KMS-11 (cell line): ENCODE measurements at regions not wholly inside any gene's neighbourhood (a gene's known extent, or its start where the extent isn't known, plus 50 kb on each side); places are given as distances from the start of the nearest gene placed in this dataset.

Experiments used
- H2AFZ ChIP-seq: fragments of 200-600 bp; sonication (generic); 2 replicates; pipeline ENCODE4 v1.6.1; 2016; ENCODE audit warnings: antibody characterized with exemption, mixed run types, low read depth
- H3K27ac ChIP-seq: fragments of 200-600 bp; sonication (generic); 2 replicates; pipeline ENCODE4 v1.6.1; 2016; ENCODE audit warnings: mild to moderate bottlenecking, mixed run types
- H3K27me3 ChIP-seq: fragments of 200-600 bp; sonication (generic); 2 replicates; pipeline ENCODE4 v1.6.1; 2017; ENCODE audit warnings: mild to moderate bottlenecking, low read depth, mixed run types, moderate library complexity; ENCODE audit not compliant: insufficient read depth
- H3K36me3 ChIP-seq: fragments of 200-600 bp; sonication (generic); 2 replicates; pipeline ENCODE4 v1.6.1; 2017; ENCODE audit warnings: mild to moderate bottlenecking, mixed run types; ENCODE audit not compliant: insufficient read depth
- H3K4me1 ChIP-seq: fragments of 200-600 bp; sonication (generic); 2 replicates; pipeline ENCODE4 v1.6.1; 2016; ENCODE audit warnings: mild to moderate bottlenecking, low read depth, mixed run types; ENCODE audit not compliant: poor library complexity, severe bottlenecking
- H3K4me2 ChIP-seq: fragments of 200-600 bp; sonication (generic); 2 replicates; pipeline ENCODE4 v1.7.0; 2016; ENCODE audit warnings: mild to moderate bottlenecking, mixed run types
- H3K4me3 ChIP-seq: fragments of 200-600 bp; sonication (generic); IDR thresholded peaks from 2 replicates; pipeline ENCODE4 v1.6.1; 2017; ENCODE audit warnings: low read depth, low read length, mixed read lengths; ENCODE audit not compliant: insufficient read depth
- H3K79me2 ChIP-seq: fragments of 200-600 bp; sonication (generic); 2 replicates; pipeline ENCODE4 v1.6.1; 2016; ENCODE audit warnings: low read depth, mixed run types; ENCODE audit not compliant: insufficient read depth
- H3K9ac ChIP-seq: fragments of 200-600 bp; sonication (generic); 2 replicates; pipeline ENCODE4 v1.6.1; 2016; ENCODE audit warnings: mild to moderate bottlenecking, mixed run types
- H4K20me1 ChIP-seq: fragments of 200-600 bp; sonication (generic); 2 replicates; pipeline ENCODE4 v1.6.1; 2016; ENCODE audit warnings: mild to moderate bottlenecking, mixed run types; ENCODE audit not compliant: insufficient read depth
- CTCF ChIP-seq: fragments of 200-600 bp; sonication (generic); conservative IDR thresholded peaks from 2 replicates; pipeline ENCODE4 v1.6.1; 2017; ENCODE audit warnings: low read depth, mild to moderate bottlenecking, antibody characterized with exemption, low read length, moderate library complexity, mixed read lengths

GRCh38 chr11:77523712-77524111 is 49.8 kb upstream of the PAK1 start:
- TF ChIP-seq CTCF = no peak

More at GRCh38 chr11:77523712-77524111, 49.8 kb upstream of the PAK1 start:
- Histone ChIP-seq H3K4me2 (no peak overlapping the region), H3K27me3 (no peaks in the 10 kb centered on the region), H3K27ac (no peak overlapping the region), H3K36me3 (no peaks in the 10 kb centered on the region), H3K9ac (no peak overlapping the region), H2AFZ (no peak overlapping the region), H3K4me1 (no peaks in the 10 kb centered on the region), H4K20me1 (no peaks in the 10 kb centered on the region), H3K4me3 (no peak overlapping the region), H3K79me2 (no peaks in the 10 kb centered on the region)
